K562 (cell line): ENCODE measurements at regions not wholly inside any gene's neighbourhood (a gene's known extent, or its start where the extent isn't known, plus 50 kb on each side); places are given as distances from the start of the nearest gene placed in this dataset.

Source experiments
- C11orf30 ChIP-seq: fragments of 450-650 bp; IDR thresholded peaks from 2 replicates; pipeline ENCODE4 v1.6.1; 2016; ENCODE audit warnings: low read depth, mild to moderate bottlenecking
- CBX1 ChIP-seq: sonication (generic); IDR thresholded peaks from 2 replicates; pipeline ENCODE4 v1.6.1; 2016; ENCODE audit warnings: antibody characterized with exemption, low read depth, mild to moderate bottlenecking
- CEBPZ ChIP-seq: fragments of 150-350 bp; IDR thresholded peaks from 2 replicates; pipeline ENCODE4 v1.6.1; 2014; ENCODE audit warnings: low read depth, mild to moderate bottlenecking, low read length, borderline replicate concordance
- CREB1 ChIP-seq, 2 experiments: sonication (generic) in 1 of 2; formaldehyde crosslinking in 1 of 2; IDR thresholded peaks; 2 replicates each; pipeline versions ENCODE4 v1.6.1 to v1.8.0; 2012 to 2022; ENCODE audit warnings: inconsistent platforms in 1 of 2, mild to moderate bottlenecking in 1 of 2, missing genetic modification reagents in 1 of 2, moderate library complexity in 1 of 2
- CTCF ChIP-seq, 3 experiments: IDR thresholded peaks in 2 of 3; conservative IDR thresholded peaks in 1 of 3; 2 replicates each; pipeline ENCODE4 v1.5.1; 2011 to 2012; ENCODE audit warnings: low read length in 3 of 3, mild to moderate bottlenecking in 3 of 3, control low read depth in 2 of 3, improper control_type of control experiment in 1 of 3, inconsistent platforms in 1 of 3, low read depth in 1 of 3, mixed read lengths in 1 of 3, moderate library complexity in 1 of 3; ENCODE audit not compliant: insufficient read depth in 2 of 3
- FIP1L1 ChIP-seq: fragments of 200-400 bp; formaldehyde crosslinking; IDR thresholded peaks from 2 replicates; pipeline ENCODE4 v1.6.1; 2018; ENCODE audit warnings: mild to moderate bottlenecking, low read depth, low read length; ENCODE audit not compliant: poor library complexity, severe bottlenecking
- OTX1 ChIP-seq: fragments of 450-650 bp; formaldehyde crosslinking; IDR thresholded peaks from 2 replicates; pipeline ENCODE4 v1.4.0; 2022; ENCODE audit warnings: mild to moderate bottlenecking
- POLR2A ChIP-seq: fragments of 450-650 bp; conservative IDR thresholded peaks from 2 replicates; pipeline ENCODE4 v1.6.1; 2016
- POLR2AphosphoS5 ChIP-seq: IDR thresholded peaks from 2 replicates; pipeline ENCODE4 v1.6.1; 2011; ENCODE audit warnings: mild to moderate bottlenecking, low read depth, low read length, moderate library complexity; ENCODE audit not compliant: control insufficient read depth, insufficient read depth
- TCF7 ChIP-seq: sonication (generic); IDR thresholded peaks from 2 replicates; pipeline ENCODE4 v1.6.1; 2016; ENCODE audit warnings: antibody characterized with exemption, borderline replicate concordance
- USF2 ChIP-seq: sonication (generic); formaldehyde crosslinking; IDR thresholded peaks from 2 replicates; pipeline ENCODE4 v1.5.0; 2020; ENCODE audit warnings: missing genetic modification reagents
- ZNF639 ChIP-seq, 2 experiments: fragments of 200-800 bp in 1 of 2; sonication (Bioruptor generic) in 1 of 2; sonication (generic) in 1 of 2; formaldehyde crosslinking in 1 of 2; IDR thresholded peaks in 1 of 2; conservative IDR thresholded peaks in 1 of 2; 2 replicates each; pipeline versions ENCODE4 v1.5.0 to v1.6.1; 2016 to 2020; ENCODE audit warnings: missing compliant biosample characterization in 1 of 2, missing genetic modification characterization in 1 of 2, missing genetic modification reagents in 1 of 2

- TF ChIP-seq CBX1: no peak
- TF ChIP-seq OTX1 (CRISPR knock-in tag): no peak
- no peak for TF ChIP-seq C11orf30
- TF ChIP-seq POLR2A: no peak
- TF ChIP-seq CEBPZ: no peak
- TF ChIP-seq FIP1L1: no peak
- TF ChIP-seq ZNF639 (CRISPR knock-in tag; conservative IDR thresholded peaks at IDR 0.05 in 1 of 2, IDR thresholded peaks at IDR 0.05 in 1 of 2): no peak
- TF ChIP-seq POLR2AphosphoS5: no peak
- TF ChIP-seq CREB1 (IDR thresholded peaks at IDR 0.05): no peak
- no peak for TF ChIP-seq CREB1 (CRISPR knock-in tag; IDR thresholded peaks at IDR 0.05)
- TF ChIP-seq TCF7: no peak
- no peak for TF ChIP-seq CTCF (IDR thresholded peaks at IDR 0.05 in 2 of 3, conservative IDR thresholded peaks at IDR 0.05 in 1 of 3; ENCODE audit: insufficient read depth in 2 of 3, low read depth in 1 of 3, low read length in 3 of 3)
- no peak for TF ChIP-seq USF2 (CRISPR knock-in tag)
These were observed 330.3 kb downstream of the GADD45G start for GRCh38 chr9:89935115-89935514.
